DMS114 treated with DMSO at 0.1 percent for 48 hours (cell line): ENCODE measurements at regions not wholly inside any gene's neighbourhood (a gene's known extent, or its start where the extent isn't known, plus 50 kb on each side); places are given as distances from the start of the nearest gene placed in this dataset.

Experiments
- DNase-seq: peaks from one replicate; lab custom pipeline; 2025; ENCODE audit not compliant: unreplicated experiment; lab: John Stamatoyannopoulos, UW

DNA sequence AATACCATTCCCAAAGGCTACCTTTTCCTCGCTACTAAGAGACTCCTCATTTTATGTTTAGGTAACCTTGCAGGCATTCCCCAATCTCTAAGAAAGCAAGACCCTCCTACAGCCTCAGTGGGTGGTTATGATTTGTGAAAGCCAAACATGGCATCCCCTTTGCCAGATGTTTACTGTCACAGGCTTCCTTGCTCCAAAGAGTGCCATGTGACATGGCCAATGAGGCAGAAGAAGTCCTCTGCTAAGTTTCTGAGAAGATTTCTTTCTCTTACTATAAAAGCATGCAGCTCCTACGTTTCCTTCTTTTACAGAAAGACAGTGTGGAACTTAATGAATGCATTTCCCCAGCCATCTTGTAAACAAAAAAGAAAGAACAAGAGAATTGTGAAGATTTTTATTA lies 688.2 kb downstream of the TBC1D32 start:
- DNase-seq = no peak

- no peak for DNase-seq
Measured at GRCh38 chr6:120632975-120633374, 701.3 kb downstream of the TBC1D32 start.

DNA sequence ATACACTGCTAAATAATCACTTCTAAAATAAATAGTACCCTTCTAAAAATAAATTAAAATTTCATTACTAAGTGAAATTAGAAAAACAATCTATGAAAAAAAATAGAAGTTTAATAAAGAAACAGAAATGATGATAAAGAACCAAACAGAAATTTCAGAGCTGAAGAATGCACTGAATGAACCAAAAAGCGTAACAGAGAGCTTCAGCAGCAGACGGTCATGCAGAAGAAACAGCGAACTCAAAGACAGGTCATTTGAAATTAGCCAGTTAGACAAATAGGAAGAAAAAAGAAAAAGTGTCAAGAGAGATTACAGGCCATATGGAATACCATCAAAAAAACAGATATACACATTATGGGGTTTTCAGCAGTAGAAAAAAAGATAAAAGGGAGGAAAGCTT lies 706.7 kb downstream of the TBC1D32 start:
- no peak for DNase-seq

DNA sequence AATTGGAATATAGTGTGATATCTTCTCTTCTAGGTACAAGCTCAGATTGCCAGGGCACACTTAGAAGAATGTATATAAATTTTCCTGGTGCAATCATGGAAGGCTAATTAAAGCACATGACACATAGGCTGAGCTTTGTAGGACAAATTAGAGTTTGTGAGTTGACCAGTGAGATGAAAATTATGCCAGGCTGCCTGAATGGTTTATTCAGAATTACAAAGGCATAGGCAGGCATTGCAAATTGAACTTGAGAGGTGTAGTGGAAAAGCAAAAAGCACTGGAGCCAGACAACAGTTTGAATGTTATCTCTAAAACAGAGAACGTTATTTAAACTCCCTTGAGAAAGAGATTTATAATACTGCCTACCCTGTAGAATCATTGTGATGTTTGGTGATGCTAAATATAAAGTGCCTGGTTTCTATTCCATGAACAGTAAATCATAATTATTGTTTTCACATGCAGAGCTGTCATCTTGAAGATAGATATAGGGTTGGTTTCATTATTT lies 712.1 kb downstream of the TBC1D32 start:
- DNase-seq = no peak

DNA sequence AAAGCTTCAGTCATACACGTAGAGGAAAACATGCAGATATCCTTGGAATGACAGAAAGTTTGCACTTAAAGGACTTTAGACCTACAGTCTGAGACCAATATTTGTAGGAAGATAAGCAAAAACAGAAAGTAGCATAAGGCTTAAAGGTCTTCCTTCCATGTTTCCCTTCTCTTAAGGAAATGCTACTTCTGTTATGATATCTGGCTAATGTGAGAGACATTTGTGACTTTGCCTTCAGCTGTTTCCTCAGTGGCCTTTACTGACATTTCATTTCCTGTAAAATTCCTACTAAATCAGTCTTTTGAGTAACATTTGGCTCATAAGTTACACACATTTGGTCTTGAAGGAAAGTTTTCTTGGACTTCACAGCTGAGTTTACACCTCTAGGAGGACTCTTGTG lies 713.4 kb downstream of the TBC1D32 start:
- DNase-seq = no peak

- DNase-seq = no peak
Measured at GRCh38 chr6:120615238-120615637, 719.0 kb downstream of the TBC1D32 start.

GRCh38 chr6:120614723-120615122 lies 719.6 kb downstream of the TBC1D32 start:
- no peak for DNase-seq

DNA sequence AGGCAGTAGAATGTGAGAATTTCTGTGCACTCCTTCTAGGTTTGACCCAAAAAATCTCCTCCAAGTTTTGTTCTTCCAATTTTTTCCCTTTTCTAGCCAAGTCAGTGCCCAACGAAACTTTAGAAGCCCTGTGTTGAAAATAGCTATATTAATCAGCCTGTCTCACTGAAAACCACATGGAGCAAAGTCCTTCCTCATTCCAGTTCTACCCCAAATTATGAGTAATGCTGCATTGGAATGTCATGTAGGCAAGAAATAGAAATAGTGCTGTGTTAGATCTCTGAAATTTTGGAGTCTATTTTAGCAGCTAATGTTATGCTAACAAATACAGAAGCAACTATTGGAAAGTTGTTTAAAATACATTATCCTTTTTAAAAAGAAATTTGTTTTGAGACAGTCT lies 725.5 kb downstream of the TBC1D32 start:
- no peak for DNase-seq

DNA sequence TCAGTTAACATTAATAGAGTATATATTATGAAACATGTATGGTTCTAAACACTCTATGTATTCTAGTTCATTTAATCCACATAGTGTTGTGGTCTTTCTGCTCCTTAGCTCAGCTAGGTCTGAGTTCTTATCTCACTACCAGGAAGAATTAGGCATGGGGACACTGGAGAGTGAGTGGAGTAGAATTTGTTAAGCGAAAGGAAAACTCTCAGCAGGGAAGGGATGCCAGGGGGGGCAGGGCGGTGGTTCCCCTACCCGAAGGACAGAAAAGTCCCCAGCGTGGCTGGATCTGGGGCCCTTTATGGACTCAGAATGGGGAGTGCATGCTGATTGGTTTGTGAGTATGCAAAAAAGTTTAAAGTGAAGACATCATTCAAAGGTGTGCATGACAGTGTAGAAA lies 727.5 kb downstream of the TBC1D32 start:
- DNase-seq = no peak

- DNase-seq = no peak
Measured at GRCh38 chr6:120604510-120604909, 729.8 kb downstream of the TBC1D32 start.

GRCh38 chr6:120590611-120591010 lies 743.7 kb downstream of the TBC1D32 start:
- DNase-seq = no peak

GRCh38 chr6:120588424-120588823 lies 745.9 kb downstream of the TBC1D32 start:
- DNase-seq = no peak

DNA sequence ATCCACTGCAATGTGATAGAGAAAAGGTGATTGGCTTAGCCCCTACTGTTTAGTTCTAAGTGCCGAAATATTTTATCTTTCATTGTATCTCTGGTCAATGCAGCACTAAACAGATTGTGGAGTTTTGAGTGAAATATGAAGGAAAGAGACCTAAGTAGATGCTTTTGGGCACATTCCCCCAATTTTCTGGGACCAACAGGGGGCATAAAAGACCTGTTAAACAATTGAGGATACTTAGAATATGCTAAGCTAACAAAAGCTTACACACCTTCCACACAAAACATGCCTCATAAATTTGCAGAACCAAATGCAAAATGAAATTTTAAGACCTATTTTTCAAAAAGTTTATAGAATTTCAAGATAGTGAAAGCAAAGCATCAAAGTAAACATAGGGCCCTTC lies 746.9 kb downstream of the TBC1D32 start:
- no peak for DNase-seq

GRCh38 chr6:120584111-120584760 lies 750.0 kb downstream of the TBC1D32 start:
- no peak for DNase-seq

DNA sequence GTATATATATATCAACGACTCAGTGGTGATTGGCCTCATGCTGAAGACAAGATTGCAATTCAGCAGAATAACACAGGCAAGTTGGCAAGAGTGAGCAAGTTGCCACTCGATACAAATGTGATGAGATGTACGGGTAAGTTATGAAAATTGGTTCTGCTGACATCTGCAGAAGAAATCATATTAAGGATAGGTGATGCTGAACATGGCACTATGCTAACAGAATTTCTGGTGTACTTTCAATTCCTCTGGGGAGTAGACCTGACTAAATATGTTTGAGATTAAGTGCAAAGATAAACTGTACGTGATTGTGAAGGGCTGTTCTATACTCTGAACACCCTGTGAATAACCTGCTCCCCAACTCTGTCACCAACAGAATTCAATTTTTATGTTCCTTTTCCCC lies 758.2 kb downstream of the TBC1D32 start:
- DNase-seq = no peak

- no peak for DNase-seq
Measured at GRCh38 chr6:120569714-120570113, 764.6 kb downstream of the TBC1D32 start.

GRCh38 chr6:120564779-120565178 lies 769.5 kb downstream of the TBC1D32 start:
- DNase-seq = no peak

GRCh38 chr6:120558294-120558693 lies 776.0 kb downstream of the TBC1D32 start:
- no peak for DNase-seq

DNA sequence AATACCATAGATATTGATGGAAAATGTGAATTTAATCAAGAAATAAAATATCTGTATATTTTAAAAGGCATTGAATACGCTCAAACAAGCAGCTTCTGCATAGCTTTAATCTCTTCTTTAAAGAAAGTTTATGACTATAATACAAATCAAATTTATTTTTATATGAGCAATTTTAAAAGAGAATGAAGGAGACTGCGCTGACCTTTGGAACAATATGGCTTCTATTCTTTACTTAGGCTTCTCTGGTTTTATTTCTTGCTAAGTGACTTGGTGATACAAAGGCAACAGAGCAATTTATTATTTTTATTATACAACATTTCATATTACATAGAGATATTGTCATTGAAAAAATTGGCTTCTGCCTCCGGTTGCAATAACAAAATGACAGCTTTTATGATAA lies 776.7 kb downstream of the TBC1D32 start:
- no peak for DNase-seq

- no peak for DNase-seq
Measured at GRCh38 chr6:120556491-120556890, 777.8 kb downstream of the TBC1D32 start.

GRCh38 chr6:120553353-120553752 lies 780.9 kb downstream of the TBC1D32 start:
- DNase-seq = no peak

DNA sequence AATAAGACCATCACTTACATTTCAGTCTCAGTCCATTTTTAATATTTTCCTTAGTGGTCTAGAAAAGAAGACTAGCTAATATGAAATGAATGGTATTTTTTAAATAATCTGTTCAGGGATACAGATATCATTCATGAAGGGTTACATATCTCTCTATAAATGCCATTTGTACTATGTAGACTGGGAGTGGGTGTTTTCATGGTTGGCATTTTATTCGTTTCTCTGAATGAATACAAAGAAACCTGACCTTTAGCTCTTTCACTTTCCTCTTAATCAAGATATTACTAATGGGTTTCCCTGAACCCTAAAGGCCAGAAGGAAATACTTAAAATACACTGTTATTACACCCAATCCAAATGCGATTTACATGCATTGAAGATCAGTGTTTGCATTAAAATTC lies 788.9 kb downstream of the TBC1D32 start:
- DNase-seq = no peak

- no peak for DNase-seq
Measured at GRCh38 chr6:120534954-120535353, 799.3 kb downstream of the TBC1D32 start.
